Skeletal muscle satellite cell (primary cell): ENCODE measurements at regions not wholly inside any gene's neighbourhood (a gene's known extent, or its start where the extent isn't known, plus 50 kb on each side); places are given as distances from the start of the nearest gene placed in this dataset. TPM values are rescaled to one million over a fixed set of nuclear protein-coding genes. Genes with fewer than 3 reads are reported as not detected.

ENCODE experiments used
- small RNA-seq: library from RNA; depleted of rRNA; stranded (forward); fragments of <200 nt; gene quantifications from one replicate; pipeline ENCODE3, GENCODE V24; 2012

Small RNA genes in the stretch of these regions (small RNA-seq; reads per million reads assigned to genes)
- gene MIR548AE1, result not detected
